Kidney (tissue), 13 donors: ENCODE measurements at regions not wholly inside any gene's neighbourhood (a gene's known extent, or its start where the extent isn't known, plus 50 kb on each side); places are given as distances from the start of the nearest gene placed in this dataset.

Experiments
- DNase-seq, 5 donors: peaks; one replicate each; pipeline ENCODE4 v3.0.0-alpha.2; 2013 to 2020
- FAIRE-seq: peaks from 2 replicates; lab custom pipeline; 2012; peaks lifted over from hg19 to GRCh38; lab: Jason Lieb, UNC
- H3K27ac ChIP-seq, 2 donors: one replicate each; pipeline ENCODE4 v1.7.0; 2013; ENCODE audit warnings: low read depth in 2 of 2, low read length in 2 of 2, inconsistent platforms in 1 of 2
- H3K27me3 ChIP-seq: one replicate; pipeline ENCODE4 v1.7.1; 2013; ENCODE audit warnings: low read length, inconsistent platforms; ENCODE audit not compliant: control insufficient read depth, insufficient read depth
- H3K36me3 ChIP-seq, 3 donors: one replicate each; pipeline versions ENCODE4 v1.7.0 to v1.7.1; 2013; ENCODE audit warnings: low read length in 3 of 3, control low read depth in 1 of 3, inconsistent platforms in 1 of 3; ENCODE audit not compliant: insufficient read depth in 3 of 3, control insufficient read depth in 2 of 3
- H3K4me1 ChIP-seq, 3 donors: one replicate each; pipeline versions ENCODE4 v1.7.0 to v1.7.1; 2013; ENCODE audit warnings: low read length in 3 of 3, inconsistent platforms in 1 of 3, low read depth in 1 of 3; ENCODE audit not compliant: control insufficient read depth in 2 of 3, insufficient read depth in 2 of 3
- H3K4me3 ChIP-seq, 3 donors: one replicate each; pipeline versions ENCODE4 v1.7.0 to v1.8.1; 2013; ENCODE audit warnings: low read length in 3 of 3, control low read depth in 1 of 3, inconsistent platforms in 1 of 3
- H3K9ac ChIP-seq, 3 donors: one replicate each; pipeline versions ENCODE4 v1.7.0 to v1.7.1; 2013; ENCODE audit warnings: low read length in 3 of 3, control low read depth in 1 of 3, inconsistent platforms in 1 of 3
- H3K9me3 ChIP-seq, 3 donors: one replicate each; pipeline versions ENCODE4 v1.7.0 to v1.7.1; 2013; ENCODE audit warnings: low read length in 3 of 3, control low read depth in 1 of 3, inconsistent platforms in 1 of 3; ENCODE audit not compliant: control insufficient read depth in 2 of 3, insufficient read depth in 1 of 3
- CTCF ChIP-seq: IDR thresholded peaks from 3 replicates; pipeline ENCODE4 v1.5.1; 2012; ENCODE audit warnings: mild to moderate bottlenecking, moderate library complexity, borderline replicate concordance; ENCODE audit not compliant: insufficient read depth; ENCODE audit errors: extremely low read depth
- intact Hi-C: fragments of 100-400 bp; cut with DNase I; formaldehyde crosslinking; loops from one replicate; pipeline ENCODE4 v1.11.1; 2022
- donor health status: control.
- donor health status: control.
- donor health status: control.
- donor health status: control.
- donor health status: control.
- donor health status: DM: yes; HTN: yes; CAD: no.
- donor health status: Normal renal cell carcinoma (clear cell type).

- FAIRE-seq (no peak), DNase-seq (no peak)
- intact Hi-C loops, result no loop called here
- Histone ChIP-seq H3K9ac (no peak overlapping the region), H3K4me1 (peaks cover 0 to 6% (median 3%) of the 10 kb centered on the region in 3 donors), H3K36me3 (no peaks in the 10 kb centered on the region), H3K9me3 (no peaks in the 10 kb centered on the region), H3K27me3 (no peaks in the 10 kb centered on the region), H3K27ac (no peak overlapping the region), H3K4me3 (no peak overlapping the region)
- no peak for TF ChIP-seq CTCF
Observed at GRCh38 chr12:94707036-94707435, 56.7 kb upstream of the TMCC3 start.

- Histone ChIP-seq H3K27ac (no peak overlapping the region), H3K36me3 (no peaks in the 10 kb centered on the region), H3K4me1 (peaks cover 0 to 6% (median 3%) of the 10 kb centered on the region in 3 donors), H3K9ac (no peak overlapping the region), H3K27me3 (no peaks in the 10 kb centered on the region), H3K4me3 (no peak overlapping the region), H3K9me3 (no peaks in the 10 kb centered on the region)
- DNase-seq (no peak), FAIRE-seq (no peak)
- no peak for TF ChIP-seq CTCF
- intact Hi-C loops, result no loop called here
Observed at GRCh38 chr12:94706250-94706661, 55.9 kb upstream of the TMCC3 start.

GRCh38 chr12:94705676-94706075, 55.3 kb upstream of the TMCC3 start:
- DNase-seq, result peak in 2 of 5 donors; percentile 57 to 71
- Histone ChIP-seq H3K9ac (no peak overlapping the region), H3K4me3 (no peak overlapping the region), H3K4me1 (peaks cover 0 to 6% (median 3%) of the 10 kb centered on the region in 3 donors), H3K27ac (no peak overlapping the region), H3K27me3 (no peaks in the 10 kb centered on the region), H3K9me3 (no peaks in the 10 kb centered on the region), H3K36me3 (no peaks in the 10 kb centered on the region)
- intact Hi-C loops, result no loop called here
- FAIRE-seq, result no peak
- TF ChIP-seq CTCF, result no peak
